Activated gamma-delta T cell (primary cell): ENCODE measurements at regions not wholly inside any gene's neighbourhood (a gene's known extent, or its start where the extent isn't known, plus 50 kb on each side); places are given as distances from the start of the nearest gene placed in this dataset.
"Not testable (repeated sequence)": the region's sequence is repeated elsewhere in the genome, so short reads cannot be mapped to it uniquely, and the experiment has no call there.

Experiments
- DNase-seq: peaks from one replicate; lab custom pipeline; 2025; lab: John Stamatoyannopoulos, UW

- no peak for DNase-seq
Observed at GRCh38 chr13:24563087-24563486, 50.5 kb upstream of the PARP4 start.

DNA sequence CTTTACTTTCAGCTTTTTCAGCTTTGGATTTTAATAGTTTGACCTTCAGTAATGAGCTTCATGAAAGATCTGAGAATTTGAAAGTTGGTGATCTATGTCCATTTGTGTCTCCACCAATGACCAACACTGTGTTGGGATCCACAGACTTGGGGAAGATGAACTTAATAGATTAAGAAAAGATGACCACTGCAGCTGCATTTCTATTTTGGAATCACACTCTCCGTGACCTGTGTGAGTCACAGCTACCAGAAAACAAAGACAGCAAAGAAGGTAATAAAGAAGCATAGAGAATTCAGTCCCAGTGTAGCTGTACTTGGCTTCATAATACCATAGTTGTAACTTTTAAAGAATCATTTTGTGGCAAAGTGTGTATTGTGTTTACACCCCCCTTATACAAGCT is 51.4 kb upstream of the PARP4 start:
- not testable (repeated sequence) for DNase-seq

DNA sequence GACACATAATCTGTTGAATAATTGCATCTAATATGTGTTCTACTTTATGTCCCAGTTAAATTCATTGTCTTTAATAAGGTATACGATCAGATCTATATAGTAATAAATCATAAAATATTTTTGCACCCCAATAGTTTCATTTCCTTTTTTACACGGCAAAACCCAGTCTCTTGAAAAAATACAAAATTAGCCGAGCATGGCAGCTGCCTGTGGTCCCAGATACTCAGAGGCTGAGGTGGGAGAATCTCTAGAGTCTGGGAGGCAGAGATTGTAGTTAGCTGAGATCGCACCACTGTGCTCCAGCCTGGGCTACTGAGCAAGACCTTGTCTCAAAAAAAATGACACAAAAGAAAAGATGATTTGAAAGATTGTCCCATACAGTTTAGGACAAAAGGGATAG is 52.3 kb upstream of the PARP4 start:
- no peak for DNase-seq

- not testable (repeated sequence) for DNase-seq
Observed at GRCh38 chr13:24567593-24567992, 55.0 kb upstream of the PARP4 start.

GRCh38 chr13:24574847-24575246 is 62.3 kb upstream of the PARP4 start:
- no peak for DNase-seq

- DNase-seq = not testable (repeated sequence)
Observed at GRCh38 chr13:24580315-24580714, 67.7 kb upstream of the PARP4 start.

GRCh38 chr13:24581578-24581977 is 69.0 kb upstream of the PARP4 start:
- DNase-seq = not testable (repeated sequence)

DNA sequence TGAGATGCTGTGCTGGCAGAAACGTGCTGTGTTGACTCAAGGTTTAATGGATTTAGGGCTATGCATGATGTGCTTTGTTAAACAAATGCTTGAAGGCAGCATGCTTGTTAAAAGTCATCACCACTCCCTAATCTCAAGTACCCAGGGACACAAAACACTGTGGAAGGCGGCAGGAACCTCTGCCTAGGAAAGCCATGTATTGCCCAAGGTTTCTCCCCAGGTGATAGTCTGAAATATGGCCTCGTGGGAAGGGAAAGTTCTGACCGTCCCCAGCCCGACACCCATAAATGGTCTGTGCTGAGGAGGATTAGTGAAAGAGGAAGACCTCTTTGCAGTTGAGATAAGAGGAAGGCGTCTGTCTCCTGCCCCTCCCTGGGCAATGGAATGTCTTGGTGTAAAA is 79.1 kb upstream of the PARP4 start:
- not testable (repeated sequence) for DNase-seq

GRCh38 chr13:24597906-24598670 is 82.1 kb upstream of the ATP12A start:
- DNase-seq = not testable (repeated sequence)

GRCh38 chr13:24599019-24599791 is 81.0 kb upstream of the ATP12A start:
- DNase-seq = not testable (repeated sequence)

GRCh38 chr13:24605923-24606372 is 74.3 kb upstream of the ATP12A start:
- DNase-seq = no peak

- no peak for DNase-seq
Observed at GRCh38 chr13:24606486-24607170, 73.6 kb upstream of the ATP12A start.

DNA sequence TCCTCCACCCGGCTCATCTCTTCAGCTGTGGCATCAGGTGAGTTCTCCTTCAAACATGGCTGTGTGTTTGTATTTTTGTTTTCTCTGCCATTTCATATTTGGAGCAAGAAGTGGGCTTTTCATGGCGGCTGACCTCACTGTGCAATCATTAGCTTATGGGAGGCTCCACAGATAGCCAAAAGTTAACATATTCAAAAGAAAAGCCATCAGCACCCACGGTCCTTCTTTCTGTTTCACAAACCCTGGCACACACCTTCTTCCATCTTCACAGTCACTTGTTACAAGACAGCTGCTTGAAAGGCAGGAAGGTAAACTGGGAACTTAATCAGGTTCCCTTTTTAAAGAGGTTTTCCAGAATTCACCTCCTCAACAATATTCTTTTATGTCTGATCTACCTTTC is 69.3 kb upstream of the ATP12A start:
- DNase-seq = no peak

GRCh38 chr13:24612726-24613125 is 67.5 kb upstream of the ATP12A start:
- no peak for DNase-seq

- DNase-seq = no peak
Observed at GRCh38 chr13:24613128-24613527, 67.1 kb upstream of the ATP12A start.

DNA sequence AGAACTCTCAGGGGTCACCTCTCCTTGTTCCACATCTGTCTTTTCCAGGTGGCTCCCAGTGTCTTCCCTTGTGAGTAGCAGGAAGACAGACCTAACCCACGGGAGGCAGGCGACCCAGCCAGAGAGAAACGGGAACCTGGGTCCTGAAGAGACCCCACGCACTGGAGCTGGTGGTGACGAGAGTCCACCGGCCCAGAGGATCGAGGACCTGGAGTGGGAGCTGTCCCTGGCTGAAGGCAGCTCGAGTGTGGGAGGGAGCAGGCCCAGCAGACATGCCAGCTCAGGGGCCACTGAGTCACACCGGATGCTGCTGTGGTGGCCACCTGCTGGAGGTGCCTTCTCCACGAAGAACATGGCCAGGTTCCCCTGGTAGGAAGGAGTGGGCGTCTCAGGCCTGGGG is 66.5 kb upstream of the ATP12A start:
- DNase-seq = no peak

- no peak for DNase-seq
Observed at GRCh38 chr13:24614306-24615080, 65.7 kb upstream of the ATP12A start.

DNA sequence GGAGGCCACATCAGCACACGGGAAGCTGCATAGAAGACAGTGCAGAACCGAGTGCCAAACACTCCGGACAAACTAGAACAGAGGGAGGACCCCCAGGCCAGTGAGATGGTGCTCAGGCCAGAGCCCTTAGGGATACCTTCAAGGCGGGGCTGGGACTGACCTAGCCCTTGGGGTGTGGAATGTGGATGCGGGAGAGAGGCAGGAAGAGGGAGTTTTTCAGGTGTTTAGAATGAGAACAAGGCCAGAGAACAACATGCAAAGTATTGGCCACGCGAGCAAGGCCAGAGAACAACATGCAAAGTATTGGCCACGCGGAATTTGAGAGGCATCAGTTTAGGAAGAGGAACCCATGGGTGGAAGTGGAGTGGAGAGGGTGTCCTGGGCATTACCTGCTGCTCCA is 65.1 kb upstream of the ATP12A start:
- no peak for DNase-seq

DNA sequence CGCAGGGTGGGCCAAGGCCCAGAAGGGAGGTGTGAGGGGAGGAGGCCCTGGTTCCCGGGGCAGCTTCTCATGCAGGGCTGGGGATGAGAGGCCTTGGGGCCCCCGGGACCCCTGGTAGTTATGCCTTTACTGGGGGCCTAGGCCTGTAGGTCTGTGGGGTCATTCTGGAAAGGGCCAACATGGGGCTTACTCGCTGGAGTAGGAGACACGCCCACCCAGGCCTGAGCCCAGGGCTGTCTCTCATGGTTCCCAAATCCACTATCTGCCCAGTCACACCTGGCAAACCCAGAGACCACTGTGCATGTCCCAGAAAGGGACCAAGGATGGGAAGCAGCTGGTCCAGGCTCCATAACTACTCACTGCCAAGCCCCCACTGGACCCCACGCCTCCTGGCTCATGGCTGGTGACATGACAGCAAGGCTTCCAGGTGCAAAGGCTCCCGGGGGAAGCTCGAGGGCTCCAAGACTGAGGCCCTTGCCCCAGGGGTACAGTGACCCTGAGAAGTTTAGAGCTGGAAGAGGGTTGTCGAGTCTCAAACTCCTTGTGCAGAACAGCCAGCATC is 64.2 kb upstream of the ATP12A start:
- no peak for DNase-seq

DNA sequence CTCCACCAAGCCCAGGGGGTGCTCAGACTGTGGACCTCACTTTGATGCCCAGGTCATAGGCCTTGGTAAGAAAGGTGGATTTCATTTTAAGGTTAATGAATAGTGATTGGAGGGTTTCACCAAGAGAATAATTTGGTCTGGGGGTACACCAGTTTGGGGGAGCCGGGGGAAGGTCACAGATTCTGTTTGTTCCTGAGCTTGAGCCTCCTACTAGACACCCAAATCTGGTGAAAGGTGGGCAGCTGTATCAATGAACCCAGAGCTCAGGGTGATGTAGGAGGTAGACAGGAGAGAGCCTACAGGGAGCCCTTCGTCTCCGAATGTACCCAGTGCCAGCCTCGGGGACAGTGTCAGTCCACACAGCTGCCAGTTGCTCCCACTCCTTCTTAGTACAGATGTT is 63.7 kb upstream of the ATP12A start:
- DNase-seq = no peak

- no peak for DNase-seq
Observed at GRCh38 chr13:24617256-24618010, 62.8 kb upstream of the ATP12A start.
